H1 (cell line): ENCODE measurements at regions not wholly inside any gene's neighbourhood (a gene's known extent, or its start where the extent isn't known, plus 50 kb on each side); places are given as distances from the start of the nearest gene placed in this dataset.

Source experiments
- CHD2 ChIP-seq: IDR thresholded peaks from 2 replicates; pipeline ENCODE4 v1.6.1; 2012; ENCODE audit warnings: low read length, improper control_type of control experiment
- KDM1A ChIP-seq: fragments of 200-600, 300-600 bp; sonication (generic); IDR thresholded peaks from 2 replicates; pipeline ENCODE4 v1.7.1; 2016; ENCODE audit warnings: mild to moderate bottlenecking, low read length, borderline replicate concordance
- KDM4A ChIP-seq: IDR thresholded peaks from one replicate; pipeline ENCODE4 v1.7.1; 2012; ENCODE audit warnings: low read depth, mild to moderate bottlenecking, moderate library complexity, low read length, inconsistent platforms; ENCODE audit not compliant: severe bottlenecking
- RNF2 ChIP-seq: fragments of 200-900, 300-1000 bp; sonication (generic); IDR thresholded peaks from 2 replicates; pipeline ENCODE4 v1.7.1; 2016; ENCODE audit warnings: borderline replicate concordance, low read depth, mild to moderate bottlenecking, antibody characterized with exemption, low read length; ENCODE audit not compliant: poor library complexity, severe bottlenecking; ENCODE audit errors: missing control alignments
- SIX5 ChIP-seq: IDR thresholded peaks from 2 replicates; pipeline ENCODE4 v1.6.1; 2011; ENCODE audit warnings: mild to moderate bottlenecking, low read depth, low read length
- SP4 ChIP-seq: IDR thresholded peaks from 2 replicates; pipeline ENCODE4 v1.6.1; 2012; ENCODE audit warnings: low read length, inconsistent platforms
- TEAD4 ChIP-seq: IDR thresholded peaks from 2 replicates; pipeline ENCODE4 v1.6.1; 2012; ENCODE audit warnings: low read depth, low read length, inconsistent platforms, mixed read lengths
- TF ChIP-seq, protein P1 (sequence below): fragments of 300-600 bp; sonication (generic); IDR thresholded peaks from 2 replicates; pipeline ENCODE4 v1.7.1; 2012; ENCODE audit warnings: low read length, moderate library complexity, mild to moderate bottlenecking, inconsistent platforms; ENCODE audit not compliant: insufficient replicate concordance
- TF ChIP-seq, protein P2 (sequence below): IDR thresholded peaks from 2 replicates; pipeline ENCODE4 v1.6.1; 2011; ENCODE audit warnings: low read depth, mild to moderate bottlenecking, low read length; ENCODE audit not compliant: insufficient read depth

DNA sequence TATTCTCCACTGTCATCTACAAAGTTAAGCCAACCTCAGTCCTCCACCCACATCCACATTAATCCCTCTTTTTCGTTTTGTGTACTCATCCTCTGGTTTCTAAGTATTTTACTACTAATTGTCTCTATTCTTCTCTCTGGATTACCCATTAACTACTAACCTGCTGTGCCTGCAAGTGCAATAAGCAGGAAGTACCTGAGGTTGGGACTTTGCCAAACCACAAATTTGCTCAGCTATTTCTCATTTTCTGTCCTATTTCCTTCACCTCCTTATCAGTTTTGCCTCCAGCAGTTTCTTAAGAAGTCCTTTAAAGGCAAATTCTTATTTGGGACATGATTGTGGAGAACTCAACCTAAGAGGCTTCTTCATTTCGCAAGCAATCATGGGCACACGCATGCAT is 1708.9 kb downstream of the SLITRK5 start (continued):
- TF ChIP-seq, protein P1, sequence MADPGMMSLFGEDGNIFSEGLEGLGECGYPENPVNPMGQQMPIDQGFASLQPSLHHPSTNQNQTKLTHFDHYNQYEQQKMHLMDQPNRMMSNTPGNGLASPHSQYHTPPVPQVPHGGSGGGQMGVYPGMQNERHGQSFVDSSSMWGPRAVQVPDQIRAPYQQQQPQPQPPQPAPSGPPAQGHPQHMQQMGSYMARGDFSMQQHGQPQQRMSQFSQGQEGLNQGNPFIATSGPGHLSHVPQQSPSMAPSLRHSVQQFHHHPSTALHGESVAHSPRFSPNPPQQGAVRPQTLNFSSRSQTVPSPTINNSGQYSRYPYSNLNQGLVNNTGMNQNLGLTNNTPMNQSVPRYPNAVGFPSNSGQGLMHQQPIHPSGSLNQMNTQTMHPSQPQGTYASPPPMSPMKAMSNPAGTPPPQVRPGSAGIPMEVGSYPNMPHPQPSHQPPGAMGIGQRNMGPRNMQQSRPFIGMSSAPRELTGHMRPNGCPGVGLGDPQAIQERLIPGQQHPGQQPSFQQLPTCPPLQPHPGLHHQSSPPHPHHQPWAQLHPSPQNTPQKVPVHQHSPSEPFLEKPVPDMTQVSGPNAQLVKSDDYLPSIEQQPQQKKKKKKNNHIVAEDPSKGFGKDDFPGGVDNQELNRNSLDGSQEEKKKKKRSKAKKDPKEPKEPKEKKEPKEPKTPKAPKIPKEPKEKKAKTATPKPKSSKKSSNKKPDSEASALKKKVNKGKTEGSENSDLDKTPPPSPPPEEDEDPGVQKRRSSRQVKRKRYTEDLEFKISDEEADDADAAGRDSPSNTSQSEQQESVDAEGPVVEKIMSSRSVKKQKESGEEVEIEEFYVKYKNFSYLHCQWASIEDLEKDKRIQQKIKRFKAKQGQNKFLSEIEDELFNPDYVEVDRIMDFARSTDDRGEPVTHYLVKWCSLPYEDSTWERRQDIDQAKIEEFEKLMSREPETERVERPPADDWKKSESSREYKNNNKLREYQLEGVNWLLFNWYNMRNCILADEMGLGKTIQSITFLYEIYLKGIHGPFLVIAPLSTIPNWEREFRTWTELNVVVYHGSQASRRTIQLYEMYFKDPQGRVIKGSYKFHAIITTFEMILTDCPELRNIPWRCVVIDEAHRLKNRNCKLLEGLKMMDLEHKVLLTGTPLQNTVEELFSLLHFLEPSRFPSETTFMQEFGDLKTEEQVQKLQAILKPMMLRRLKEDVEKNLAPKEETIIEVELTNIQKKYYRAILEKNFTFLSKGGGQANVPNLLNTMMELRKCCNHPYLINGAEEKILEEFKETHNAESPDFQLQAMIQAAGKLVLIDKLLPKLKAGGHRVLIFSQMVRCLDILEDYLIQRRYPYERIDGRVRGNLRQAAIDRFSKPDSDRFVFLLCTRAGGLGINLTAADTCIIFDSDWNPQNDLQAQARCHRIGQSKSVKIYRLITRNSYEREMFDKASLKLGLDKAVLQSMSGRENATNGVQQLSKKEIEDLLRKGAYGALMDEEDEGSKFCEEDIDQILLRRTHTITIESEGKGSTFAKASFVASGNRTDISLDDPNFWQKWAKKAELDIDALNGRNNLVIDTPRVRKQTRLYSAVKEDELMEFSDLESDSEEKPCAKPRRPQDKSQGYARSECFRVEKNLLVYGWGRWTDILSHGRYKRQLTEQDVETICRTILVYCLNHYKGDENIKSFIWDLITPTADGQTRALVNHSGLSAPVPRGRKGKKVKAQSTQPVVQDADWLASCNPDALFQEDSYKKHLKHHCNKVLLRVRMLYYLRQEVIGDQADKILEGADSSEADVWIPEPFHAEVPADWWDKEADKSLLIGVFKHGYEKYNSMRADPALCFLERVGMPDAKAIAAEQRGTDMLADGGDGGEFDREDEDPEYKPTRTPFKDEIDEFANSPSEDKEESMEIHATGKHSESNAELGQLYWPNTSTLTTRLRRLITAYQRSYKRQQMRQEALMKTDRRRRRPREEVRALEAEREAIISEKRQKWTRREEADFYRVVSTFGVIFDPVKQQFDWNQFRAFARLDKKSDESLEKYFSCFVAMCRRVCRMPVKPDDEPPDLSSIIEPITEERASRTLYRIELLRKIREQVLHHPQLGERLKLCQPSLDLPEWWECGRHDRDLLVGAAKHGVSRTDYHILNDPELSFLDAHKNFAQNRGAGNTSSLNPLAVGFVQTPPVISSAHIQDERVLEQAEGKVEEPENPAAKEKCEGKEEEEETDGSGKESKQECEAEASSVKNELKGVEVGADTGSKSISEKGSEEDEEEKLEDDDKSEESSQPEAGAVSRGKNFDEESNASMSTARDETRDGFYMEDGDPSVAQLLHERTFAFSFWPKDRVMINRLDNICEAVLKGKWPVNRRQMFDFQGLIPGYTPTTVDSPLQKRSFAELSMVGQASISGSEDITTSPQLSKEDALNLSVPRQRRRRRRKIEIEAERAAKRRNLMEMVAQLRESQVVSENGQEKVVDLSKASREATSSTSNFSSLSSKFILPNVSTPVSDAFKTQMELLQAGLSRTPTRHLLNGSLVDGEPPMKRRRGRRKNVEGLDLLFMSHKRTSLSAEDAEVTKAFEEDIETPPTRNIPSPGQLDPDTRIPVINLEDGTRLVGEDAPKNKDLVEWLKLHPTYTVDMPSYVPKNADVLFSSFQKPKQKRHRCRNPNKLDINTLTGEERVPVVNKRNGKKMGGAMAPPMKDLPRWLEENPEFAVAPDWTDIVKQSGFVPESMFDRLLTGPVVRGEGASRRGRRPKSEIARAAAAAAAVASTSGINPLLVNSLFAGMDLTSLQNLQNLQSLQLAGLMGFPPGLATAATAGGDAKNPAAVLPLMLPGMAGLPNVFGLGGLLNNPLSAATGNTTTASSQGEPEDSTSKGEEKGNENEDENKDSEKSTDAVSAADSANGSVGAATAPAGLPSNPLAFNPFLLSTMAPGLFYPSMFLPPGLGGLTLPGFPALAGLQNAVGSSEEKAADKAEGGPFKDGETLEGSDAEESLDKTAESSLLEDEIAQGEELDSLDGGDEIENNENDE: no peak
- TF ChIP-seq, protein P2, sequence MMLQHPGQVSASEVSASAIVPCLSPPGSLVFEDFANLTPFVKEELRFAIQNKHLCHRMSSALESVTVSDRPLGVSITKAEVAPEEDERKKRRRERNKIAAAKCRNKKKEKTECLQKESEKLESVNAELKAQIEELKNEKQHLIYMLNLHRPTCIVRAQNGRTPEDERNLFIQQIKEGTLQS: no peak
- no peak for TF ChIP-seq SP4
- TF ChIP-seq CHD2: no peak
- TF ChIP-seq KDM4A: no peak
- TF ChIP-seq TEAD4: no peak
- TF ChIP-seq KDM1A: no peak
- no peak for TF ChIP-seq SIX5
- no peak for TF ChIP-seq RNF2
